ENCODE measurements at regions not wholly inside any gene's neighbourhood (a gene's known extent, or its start where the extent isn't known, plus 50 kb on each side); places are given as distances from the start of the nearest gene placed in this dataset.
"Not testable (repeated sequence)": the region's sequence is repeated elsewhere in the genome, so short reads cannot be mapped to it uniquely, and the experiment has no call there.

GRCh38 chr6:165767228-165767627 lies 104.2 kb upstream of the PDE10A start:
- in situ Hi-C loops (cut with HindIII; ENCODE audit: low pct_unique_long_range_greater_than_20kb, low sequenced_read_pairs) = no loop called here
- no peak for DNase-seq (ENCODE audit: low read depth)

- DNase-seq (ENCODE audit: low read depth) = no peak
- in situ Hi-C loops (cut with HindIII; ENCODE audit: low pct_unique_long_range_greater_than_20kb, low sequenced_read_pairs) = no loop called here
These were observed 103.4 kb upstream of the PDE10A start for GRCh38 chr6:165766457-165766856.

- DNase-seq (ENCODE audit: low read depth) = no peak
- in situ Hi-C loops (cut with HindIII; ENCODE audit: low pct_unique_long_range_greater_than_20kb, low sequenced_read_pairs) = no loop called here
These were observed 103.0 kb upstream of the PDE10A start for GRCh38 chr6:165766026-165766425.

GRCh38 chr6:165765256-165765655 lies 102.2 kb upstream of the PDE10A start:
- in situ Hi-C loops (cut with HindIII; ENCODE audit: low pct_unique_long_range_greater_than_20kb, low sequenced_read_pairs); DNase-seq (ENCODE audit: low read depth): not testable (repeated sequence)

- in situ Hi-C loops (cut with HindIII; ENCODE audit: low pct_unique_long_range_greater_than_20kb, low sequenced_read_pairs) = no loop called here
- DNase-seq (ENCODE audit: low read depth) = no peak
These were observed 99.8 kb upstream of the PDE10A start for GRCh38 chr6:165762876-165763275.

- in situ Hi-C loops (cut with HindIII; ENCODE audit: low pct_unique_long_range_greater_than_20kb, low sequenced_read_pairs) = no loop called here
- no peak for DNase-seq (ENCODE audit: low read depth)
These were observed 99.1 kb upstream of the PDE10A start for GRCh38 chr6:165762125-165762524.

GRCh38 chr6:165760803-165761185 lies 97.8 kb upstream of the PDE10A start:
- in situ Hi-C loops (cut with HindIII; ENCODE audit: low pct_unique_long_range_greater_than_20kb, low sequenced_read_pairs) = no loop called here
- no peak for DNase-seq (ENCODE audit: low read depth)

- DNase-seq (ENCODE audit: low read depth) = no peak
- in situ Hi-C loops (cut with HindIII; ENCODE audit: low pct_unique_long_range_greater_than_20kb, low sequenced_read_pairs) = no loop called here
These were observed 97.2 kb upstream of the PDE10A start for GRCh38 chr6:165760126-165760802.

- no peak for DNase-seq (ENCODE audit: low read depth)
- in situ Hi-C loops (cut with HindIII; ENCODE audit: low pct_unique_long_range_greater_than_20kb, low sequenced_read_pairs) = no loop called here
These were observed 95.4 kb upstream of the PDE10A start for GRCh38 chr6:165758441-165758840.

GRCh38 chr6:165755583-165755982 lies 92.5 kb upstream of the PDE10A start:
- in situ Hi-C loops (cut with HindIII; ENCODE audit: low pct_unique_long_range_greater_than_20kb, low sequenced_read_pairs) = no loop called here
- no peak for DNase-seq (ENCODE audit: low read depth)

- in situ Hi-C loops (cut with HindIII; ENCODE audit: low pct_unique_long_range_greater_than_20kb, low sequenced_read_pairs) = no loop called here
- DNase-seq (ENCODE audit: low read depth) = no peak
These were observed 90.5 kb upstream of the PDE10A start for GRCh38 chr6:165753506-165753905.

GRCh38 chr6:165752451-165752850 lies 89.4 kb upstream of the PDE10A start:
- DNase-seq (ENCODE audit: low read depth) = no peak
- in situ Hi-C loops (cut with HindIII; ENCODE audit: low pct_unique_long_range_greater_than_20kb, low sequenced_read_pairs) = no loop called here

GRCh38 chr6:165751486-165751885 lies 88.4 kb upstream of the PDE10A start:
- DNase-seq (ENCODE audit: low read depth) = no peak
- in situ Hi-C loops (cut with HindIII; ENCODE audit: low pct_unique_long_range_greater_than_20kb, low sequenced_read_pairs) = no loop called here

- in situ Hi-C loops (cut with HindIII; ENCODE audit: low pct_unique_long_range_greater_than_20kb, low sequenced_read_pairs) = no loop called here
These were observed 86.1 kb upstream of the PDE10A start for GRCh38 chr6:165749163-165749562.

GRCh38 chr6:165748390-165748789 lies 85.3 kb upstream of the PDE10A start:
- DNase-seq (ENCODE audit: low read depth) = no peak
- in situ Hi-C loops (cut with HindIII; ENCODE audit: low pct_unique_long_range_greater_than_20kb, low sequenced_read_pairs) = no loop called here

More at GRCh38 chr6:165749163-165749562, 86.1 kb upstream of the PDE10A start:
- no peak for DNase-seq (ENCODE audit: low read depth)

- DNase-seq (ENCODE audit: low read depth) = no peak
- in situ Hi-C loops (cut with HindIII; ENCODE audit: low pct_unique_long_range_greater_than_20kb, low sequenced_read_pairs) = no loop called here
These were observed 84.9 kb upstream of the PDE10A start for GRCh38 chr6:165747963-165748362.

GRCh38 chr6:165746331-165746730 lies 83.3 kb upstream of the PDE10A start:
- no peak for DNase-seq (ENCODE audit: low read depth)
- in situ Hi-C loops (cut with HindIII; ENCODE audit: low pct_unique_long_range_greater_than_20kb, low sequenced_read_pairs) = no loop called here

GRCh38 chr6:165745492-165745891 lies 82.5 kb upstream of the PDE10A start:
- DNase-seq (ENCODE audit: low read depth) = no peak
- in situ Hi-C loops (cut with HindIII; ENCODE audit: low pct_unique_long_range_greater_than_20kb, low sequenced_read_pairs) = no loop called here

GRCh38 chr6:165744555-165745228 lies 81.7 kb upstream of the PDE10A start:
- no peak for DNase-seq (ENCODE audit: low read depth)
- in situ Hi-C loops (cut with HindIII; ENCODE audit: low pct_unique_long_range_greater_than_20kb, low sequenced_read_pairs) = no loop called here

GRCh38 chr6:165743366-165743898 lies 80.4 kb upstream of the PDE10A start:
- in situ Hi-C loops (cut with HindIII; ENCODE audit: low pct_unique_long_range_greater_than_20kb, low sequenced_read_pairs) = no loop called here

More at GRCh38 chr6:165743366-165743898, 80.4 kb upstream of the PDE10A start:
- DNase-seq (ENCODE audit: low read depth) = no peak
